Fibroblast of skin of scalp (primary cell): ENCODE measurements at regions not wholly inside any gene's neighbourhood (a gene's known extent, or its start where the extent isn't known, plus 50 kb on each side); places are given as distances from the start of the nearest gene placed in this dataset.

Source experiments
- DNase-seq: peaks from one replicate; pipeline ENCODE4 v3.0.0-alpha.2; 2013

GRCh38 chr16:65489531-65490023 lies 367.7 kb upstream of the CDH11 start:
- no peak for DNase-seq

DNA sequence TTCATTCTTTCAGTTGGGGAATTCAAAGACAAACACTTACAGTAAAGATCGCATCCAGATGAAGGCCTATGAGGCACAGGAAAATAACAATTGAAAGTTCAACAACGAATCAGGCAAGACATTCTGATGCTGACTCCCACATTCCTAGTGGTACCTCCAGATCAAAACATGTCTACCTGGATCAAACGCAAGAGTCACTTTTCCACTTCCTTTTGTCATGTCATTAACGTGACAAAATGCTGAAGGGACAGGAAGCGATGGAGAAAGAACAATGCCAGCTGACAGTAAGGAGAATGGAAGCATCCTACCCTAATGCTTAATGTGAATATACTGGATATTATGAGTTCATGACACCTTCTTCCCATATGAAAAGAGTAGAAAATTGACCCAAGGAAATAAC lies 365.4 kb upstream of the CDH11 start:
- no peak for DNase-seq

DNA sequence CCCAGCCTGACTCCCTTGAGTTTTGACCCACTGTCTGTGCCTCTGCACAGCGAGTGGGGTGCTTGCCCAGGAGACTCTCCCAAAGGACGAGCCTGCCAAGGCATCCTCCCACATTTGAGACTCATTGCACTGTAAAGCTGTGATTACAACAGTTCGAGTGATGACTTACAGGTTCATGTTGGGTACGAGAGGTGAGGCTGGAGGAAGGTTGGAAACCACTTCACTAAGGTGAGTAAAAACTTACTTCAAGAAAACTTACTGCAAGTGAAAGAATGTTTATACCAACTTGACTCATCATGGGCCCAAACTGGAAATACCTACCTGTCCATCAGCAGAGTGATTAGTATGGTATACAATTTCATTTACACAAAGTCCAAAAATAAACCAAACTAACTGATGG lies 360.1 kb upstream of the CDH11 start:
- no peak for DNase-seq

GRCh38 chr16:65480281-65481091 lies 358.6 kb upstream of the CDH11 start:
- no peak for DNase-seq

GRCh38 chr16:65476448-65476955 lies 354.6 kb upstream of the CDH11 start:
- DNase-seq: no peak

DNA sequence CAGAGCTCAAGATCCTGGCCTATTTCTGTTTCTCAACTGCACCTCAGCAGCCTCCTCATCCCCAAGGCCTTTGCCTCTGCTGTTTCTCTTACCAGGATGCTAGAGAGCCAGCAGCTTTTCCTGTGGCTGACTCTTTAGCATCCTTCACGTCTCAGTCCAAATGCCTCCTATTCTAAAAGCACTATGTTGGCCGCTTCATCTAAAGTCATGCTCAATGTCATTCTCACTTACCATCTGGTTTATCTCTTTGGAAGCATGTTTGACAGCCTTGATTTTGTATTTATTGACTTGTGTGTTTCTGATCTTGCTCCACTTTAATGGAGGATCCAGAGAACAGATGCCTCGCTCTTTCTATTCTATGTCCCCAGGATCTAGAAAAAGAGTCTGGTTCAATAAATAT lies 351.8 kb upstream of the CDH11 start:
- no peak for DNase-seq

- no peak for DNase-seq
Observed at GRCh38 chr16:65469116-65469515, 347.3 kb upstream of the CDH11 start.

- DNase-seq: no peak
Observed at GRCh38 chr16:65468133-65468532, 346.3 kb upstream of the CDH11 start.

GRCh38 chr16:65463652-65464260 lies 341.9 kb upstream of the CDH11 start:
- no peak for DNase-seq

GRCh38 chr16:65457084-65457483 lies 335.2 kb upstream of the CDH11 start:
- DNase-seq: no peak

GRCh38 chr16:65455761-65456160 lies 333.9 kb upstream of the CDH11 start:
- no peak for DNase-seq

DNA sequence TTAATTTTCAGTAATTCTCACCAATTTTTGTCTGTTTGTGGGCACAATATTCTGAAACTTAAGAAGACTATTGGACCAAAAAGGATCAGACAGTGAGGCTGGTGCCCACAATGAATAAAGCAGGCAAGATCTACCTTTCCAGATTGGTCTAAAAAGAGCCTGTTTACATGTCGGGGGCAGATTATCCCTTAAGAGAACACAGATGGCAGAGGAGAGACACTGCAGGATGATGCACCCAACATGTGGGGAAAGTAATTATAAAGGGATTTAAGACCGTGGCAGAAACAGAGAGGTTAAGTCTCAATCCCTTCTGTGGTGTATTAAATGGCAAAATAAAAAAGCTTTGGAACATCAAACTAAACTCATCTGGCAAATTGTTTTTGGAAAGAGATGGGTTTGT lies 331.8 kb upstream of the CDH11 start:
- no peak for DNase-seq

GRCh38 chr16:65449526-65449925 lies 327.7 kb upstream of the CDH11 start:
- no peak for DNase-seq

- DNase-seq: no peak
Observed at GRCh38 chr16:65446427-65446826, 324.6 kb upstream of the CDH11 start.

GRCh38 chr16:65445313-65446260 lies 323.7 kb upstream of the CDH11 start:
- peak; percentile 22 for DNase-seq

- no peak for DNase-seq
Observed at GRCh38 chr16:65441501-65441900, 319.6 kb upstream of the CDH11 start.

DNA sequence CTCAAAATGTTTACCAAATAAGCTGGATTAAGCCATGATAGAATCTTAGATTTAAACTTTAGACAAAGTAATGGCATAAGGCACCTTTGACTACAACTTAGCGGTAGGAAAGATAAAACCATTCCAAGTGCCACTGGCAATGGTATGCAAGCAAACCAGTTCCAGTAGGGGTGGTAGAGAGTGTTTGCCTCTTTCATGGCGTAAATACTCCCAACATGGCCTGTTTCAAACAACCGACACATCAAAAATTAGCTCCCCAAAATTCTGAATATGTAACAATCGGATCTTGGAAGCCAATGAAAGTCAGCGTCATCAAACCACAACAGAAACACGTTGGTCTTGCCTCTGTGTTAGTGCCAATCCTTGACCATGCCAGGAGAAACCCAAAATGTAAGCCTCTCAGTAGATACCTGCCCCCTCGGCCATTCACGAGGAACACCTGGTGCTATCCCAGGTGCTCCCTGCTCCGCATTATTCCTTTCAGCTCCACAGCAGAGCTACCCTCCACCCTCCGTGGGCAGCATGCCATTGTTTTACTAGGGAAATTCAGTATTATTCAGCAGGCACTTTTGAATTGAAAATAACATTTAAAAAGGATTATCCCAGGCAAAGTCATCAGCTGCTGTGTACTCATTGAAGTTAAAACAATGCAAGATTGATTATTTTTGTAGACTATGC lies 307.8 kb upstream of the CDH11 start:
- no peak for DNase-seq

- no peak for DNase-seq
Observed at GRCh38 chr16:65426484-65426883, 304.6 kb upstream of the CDH11 start.

- no peak for DNase-seq
Observed at GRCh38 chr16:65422934-65423333, 301.1 kb upstream of the CDH11 start.

- DNase-seq: no peak
Observed at GRCh38 chr16:65421596-65421995, 299.7 kb upstream of the CDH11 start.

DNA sequence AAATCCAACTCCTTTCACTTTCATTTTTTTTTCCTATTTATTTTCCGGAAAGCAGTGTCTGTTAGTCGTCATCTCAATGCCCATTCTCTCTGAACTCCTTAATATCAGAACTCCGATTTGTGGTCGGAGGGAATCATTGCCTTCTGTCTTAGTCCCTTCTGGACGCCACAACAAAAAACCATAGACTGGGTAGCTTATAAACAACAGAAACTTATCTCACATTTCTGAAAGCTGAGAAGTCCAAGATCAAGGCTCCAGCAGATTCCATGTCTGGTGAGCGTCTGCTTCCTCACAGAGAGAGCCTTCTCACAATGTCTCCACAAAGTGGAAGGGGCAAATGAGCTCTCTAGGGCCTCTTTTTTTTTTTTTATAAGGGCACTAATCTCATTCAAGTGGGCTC lies 296.6 kb upstream of the CDH11 start:
- DNase-seq: no peak

GRCh38 chr16:65415460-65415859 lies 293.6 kb upstream of the CDH11 start:
- DNase-seq: no peak
